CD4-positive, alpha-beta T cell treated with Interferon alpha-2 for 1 hour (primary cell): ENCODE measurements at regions not wholly inside any gene's neighbourhood (a gene's known extent, or its start where the extent isn't known, plus 50 kb on each side); places are given as distances from the start of the nearest gene placed in this dataset.
"Not testable (repeated sequence)": the region's sequence is repeated elsewhere in the genome, so short reads cannot be mapped to it uniquely, and the experiment has no call there.

Experiments
- DNase-seq, 2 donors: peaks; one replicate each; pipeline ENCODE4 v3.0.0-alpha.2; 2020 to 2022

DNA sequence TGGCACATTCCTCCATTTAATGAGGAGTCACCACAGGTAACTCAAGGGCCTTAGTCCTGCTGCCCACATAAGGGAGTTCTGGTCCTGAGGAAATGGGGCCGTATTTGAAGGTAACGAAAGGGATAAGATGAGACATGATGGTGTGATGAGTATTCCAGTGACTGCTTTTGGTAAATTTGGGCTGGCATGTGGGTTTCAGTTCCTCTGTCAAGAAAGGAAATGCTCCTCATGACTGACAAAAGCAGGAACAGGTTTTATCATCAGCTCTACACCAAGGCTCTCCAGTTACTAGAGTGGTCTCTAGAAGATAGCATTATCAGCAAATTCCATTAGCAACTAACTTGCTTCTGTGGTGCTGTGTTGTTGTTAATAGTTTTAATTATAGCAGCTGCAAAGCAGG is 161.8 kb upstream of the PTPN20 start:
- peak in 1 of 2 donors; percentile 1 for DNase-seq

DNA sequence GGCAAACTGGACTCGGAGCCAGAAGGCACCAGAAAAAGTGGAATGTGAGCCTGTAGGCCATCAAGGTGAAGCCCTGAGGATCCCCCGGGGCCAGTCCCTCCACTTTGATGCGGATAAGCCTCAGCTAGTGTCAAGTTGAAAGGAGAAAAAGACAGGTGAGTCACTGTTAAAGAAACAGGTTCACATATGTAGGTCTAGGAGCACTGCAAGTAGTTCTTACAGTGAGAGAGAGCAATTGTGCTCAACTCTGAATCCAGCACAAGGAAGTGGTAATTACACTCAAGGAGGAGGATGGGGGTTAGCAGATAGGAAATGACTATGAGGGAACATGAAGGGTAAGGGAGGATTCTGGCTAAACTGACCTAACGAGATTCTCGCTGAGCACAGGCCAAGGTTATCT is 157.5 kb upstream of the PTPN20 start:
- DNase-seq = not testable (repeated sequence)

- DNase-seq = not testable (repeated sequence)
Measured at GRCh38 chr10:46761471-46761870, 149.8 kb upstream of the PTPN20 start.

DNA sequence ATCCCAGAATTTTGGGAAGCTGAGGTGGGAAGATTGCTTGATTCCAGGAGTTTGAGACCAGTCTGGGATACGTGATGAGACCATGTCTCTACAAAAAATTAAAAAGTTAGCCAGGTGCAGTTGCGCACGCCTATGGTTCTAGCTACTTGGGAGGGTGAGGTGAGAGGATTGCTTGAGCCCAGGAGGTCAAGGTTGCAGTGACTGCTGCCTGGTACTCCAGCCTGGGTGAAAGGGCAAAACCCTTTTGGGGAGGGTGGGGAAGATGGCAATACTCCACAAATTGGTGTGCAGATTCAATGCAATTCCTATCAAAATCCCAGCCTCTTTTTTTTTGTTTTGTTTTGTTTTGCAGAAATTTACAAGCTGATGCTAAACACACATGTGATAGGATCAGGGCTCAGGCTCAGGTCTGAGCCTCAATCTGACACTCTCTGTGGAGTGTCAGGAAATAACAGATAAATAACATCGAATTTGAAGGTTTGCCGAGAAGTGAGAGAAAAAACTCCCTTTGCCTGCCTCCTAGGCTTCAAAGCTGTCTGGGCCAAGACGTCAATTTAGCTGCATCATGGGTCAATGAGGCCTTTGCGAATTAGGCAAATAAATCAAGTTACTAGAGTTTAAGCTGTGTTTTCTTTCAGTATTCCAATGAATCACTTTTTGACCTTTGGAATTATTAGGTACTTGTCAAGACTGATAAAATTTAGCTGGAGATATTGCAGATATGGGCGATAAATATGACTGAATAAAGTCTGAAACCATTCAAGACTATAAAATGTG is 142.5 kb upstream of the PTPN20 start:
- DNase-seq = not testable (repeated sequence)

GRCh38 chr10:46773178-46773896 is 137.9 kb upstream of the PTPN20 start:
- not testable (repeated sequence) for DNase-seq

DNA sequence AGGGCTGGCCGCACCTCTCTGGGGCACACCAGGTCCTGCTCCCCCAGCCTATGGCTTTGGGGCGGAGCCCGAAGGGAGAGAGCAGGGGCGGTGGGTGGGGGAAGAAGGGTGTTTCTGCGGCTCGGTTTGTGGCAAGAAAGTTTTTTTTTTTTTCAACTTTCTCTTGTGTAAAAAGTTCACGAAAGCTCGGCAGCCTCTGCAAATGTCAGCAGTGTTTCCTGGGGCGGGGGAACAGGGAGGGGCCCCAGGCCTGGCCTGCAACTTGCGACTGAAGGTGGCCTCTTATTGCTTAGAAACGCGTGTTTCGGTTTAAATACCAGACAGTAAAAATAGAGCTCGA is 137.4 kb upstream of the PTPN20 start:
- DNase-seq = peak; percentile 4 to 23

DNA sequence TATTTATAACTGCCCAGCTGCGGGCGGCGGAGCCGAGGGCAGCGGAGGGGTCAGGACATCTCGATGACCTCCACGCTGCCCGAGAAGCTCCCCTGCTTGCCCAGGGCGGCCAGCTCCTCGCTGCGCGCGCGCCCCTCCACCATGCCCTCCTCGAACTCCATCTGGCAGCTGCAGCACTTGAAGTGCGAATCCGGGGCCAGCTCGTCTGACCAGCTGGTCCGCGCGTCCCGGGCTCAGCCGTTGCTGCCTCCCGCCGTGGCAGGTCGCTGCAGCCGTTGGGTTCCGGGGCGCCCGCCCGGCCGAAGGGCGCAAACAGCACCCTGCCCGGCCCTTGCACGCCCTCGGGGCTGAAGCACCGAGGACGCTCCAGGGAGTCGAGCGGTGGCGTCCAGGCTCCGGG is 136.9 kb upstream of the PTPN20 start:
- not testable (repeated sequence) for DNase-seq

DNA sequence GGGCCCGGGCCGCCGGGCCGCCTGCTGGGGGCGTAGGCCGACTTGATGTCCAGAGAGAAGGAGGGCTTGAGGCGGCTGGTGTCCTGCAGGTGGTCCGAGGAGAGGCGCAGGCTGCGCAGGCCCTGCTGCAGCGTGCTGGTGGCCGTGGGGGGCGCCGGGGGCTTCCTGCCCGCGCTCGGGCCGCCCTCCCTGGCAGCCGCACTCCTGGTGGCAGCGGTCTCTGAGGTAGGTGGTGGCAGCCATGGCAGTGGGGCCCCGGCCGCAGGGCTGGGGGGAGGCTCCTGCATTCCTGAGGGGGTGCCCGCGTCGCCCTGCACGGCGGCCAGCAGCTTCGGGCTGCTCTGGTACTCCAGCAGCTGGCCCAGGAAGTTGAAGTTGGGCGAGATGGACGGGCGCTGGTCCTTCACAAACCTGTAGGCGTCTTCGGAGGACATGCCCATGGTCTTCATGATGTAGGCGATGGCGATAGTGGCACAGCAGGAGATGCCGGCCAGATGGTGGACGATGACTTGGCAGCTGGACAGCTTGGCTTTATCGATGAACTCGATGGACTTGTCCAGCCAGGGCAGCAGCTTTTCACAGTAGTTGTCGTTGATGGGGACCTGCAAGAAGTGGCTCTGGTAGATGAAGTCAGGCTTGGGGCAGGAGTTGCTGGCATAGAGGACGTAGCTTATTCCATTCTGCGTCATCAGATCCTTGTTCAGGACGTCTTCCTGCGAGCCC is 136.1 kb upstream of the PTPN20 start:
- DNase-seq = not testable (repeated sequence)

DNA sequence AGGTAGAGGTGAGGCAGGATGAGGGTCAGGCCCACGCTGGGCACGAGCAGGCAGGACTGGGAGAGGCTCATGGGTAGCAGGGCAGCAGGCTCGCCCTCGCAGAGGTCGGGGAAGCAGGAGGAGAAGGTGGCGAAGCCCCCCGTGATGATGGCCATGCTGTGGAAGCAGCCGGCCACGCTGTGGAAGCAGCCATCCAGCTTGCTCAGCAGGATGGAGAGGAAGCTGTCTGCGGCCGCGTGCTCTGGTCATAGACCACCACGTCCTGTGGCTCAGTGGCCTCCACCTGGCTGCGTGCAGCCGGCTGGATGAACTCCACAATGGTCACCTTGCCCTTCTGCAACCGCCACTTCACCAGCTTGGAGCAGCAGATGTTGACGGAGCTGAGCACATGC is 135.6 kb upstream of the PTPN20 start:
- not testable (repeated sequence) for DNase-seq

DNA sequence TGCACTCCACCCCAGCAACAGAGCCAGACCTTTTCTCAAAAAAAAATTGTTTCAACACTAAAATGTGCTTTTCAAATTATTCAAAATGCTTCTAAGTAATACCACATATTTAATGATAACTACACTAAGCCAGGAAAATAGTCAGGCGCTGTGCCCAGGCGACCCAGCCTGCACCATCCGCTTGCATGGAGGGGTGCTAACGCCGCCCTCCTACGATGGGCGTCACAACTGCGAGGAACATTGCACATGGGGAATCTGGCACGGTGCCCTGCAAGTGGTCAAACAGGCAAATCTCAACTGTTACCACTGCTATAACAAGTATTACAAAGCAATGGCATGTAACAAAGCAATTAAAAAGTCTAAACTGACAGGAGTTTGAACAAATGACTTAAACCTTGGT is 131.7 kb upstream of the PTPN20 start:
- not testable (repeated sequence) for DNase-seq

GRCh38 chr10:46780164-46780563 is 131.1 kb upstream of the PTPN20 start:
- DNase-seq = not testable (repeated sequence)

GRCh38 chr10:46781001-46781400 is 130.2 kb upstream of the PTPN20 start:
- DNase-seq = not testable (repeated sequence)

DNA sequence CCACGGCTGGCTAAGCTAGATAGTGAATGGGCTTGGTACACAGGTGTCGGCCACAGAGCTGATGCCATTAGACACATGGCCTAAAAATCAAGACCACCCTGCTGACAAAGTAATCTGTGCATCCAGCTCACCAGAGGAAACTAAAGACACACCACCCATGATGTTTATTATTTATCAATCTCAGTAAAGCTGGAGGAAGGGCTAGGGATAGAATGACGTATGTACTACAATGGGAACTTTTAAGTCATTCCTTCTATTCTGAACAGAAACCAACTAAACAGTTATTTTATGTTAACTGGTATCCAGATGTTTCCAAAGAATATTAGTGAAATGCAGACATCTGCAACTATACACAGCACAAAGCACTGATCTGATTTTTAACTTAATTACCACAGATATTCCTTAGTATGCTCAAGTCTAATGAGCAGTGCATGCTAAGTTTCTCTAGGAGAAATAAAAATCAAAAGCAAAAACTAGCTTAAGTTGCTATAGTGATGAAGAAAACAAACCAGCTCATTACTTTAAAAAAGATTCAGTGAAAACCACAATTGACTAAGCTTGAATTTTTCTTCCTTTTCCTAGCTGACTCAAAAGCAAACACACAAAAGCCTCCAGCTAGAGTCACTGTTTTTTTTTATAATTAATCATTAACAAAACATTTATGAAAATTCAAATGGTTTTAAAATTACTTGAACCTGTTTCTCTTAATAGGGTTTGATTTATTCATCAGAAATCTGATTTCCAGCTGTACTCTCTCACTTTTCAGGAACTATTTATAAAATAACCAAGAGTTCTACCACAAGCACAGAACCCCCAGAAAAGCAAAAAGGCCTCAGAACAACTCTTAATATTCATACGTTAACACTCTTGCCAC is 129.0 kb upstream of the PTPN20 start:
- not testable (repeated sequence) for DNase-seq

DNA sequence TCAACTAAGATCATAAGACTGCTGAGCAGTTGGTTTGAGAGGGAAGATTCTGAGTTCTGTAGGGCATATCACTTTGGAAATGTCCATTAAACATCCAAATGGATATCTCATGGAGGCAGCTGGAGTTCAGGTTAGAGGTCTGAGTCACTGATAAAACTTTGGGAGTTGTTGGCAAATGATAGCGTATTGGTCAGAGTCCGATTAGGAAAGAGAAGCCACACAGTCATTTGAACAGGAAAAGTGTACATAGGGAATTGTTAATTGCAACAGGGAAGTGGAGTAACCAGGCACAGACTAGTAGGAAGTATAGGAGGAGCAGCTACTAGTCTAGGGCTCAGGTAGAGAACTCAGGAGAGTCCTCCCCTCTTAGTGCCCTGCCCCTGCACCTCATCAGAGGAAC is 126.6 kb upstream of the PTPN20 start:
- DNase-seq = not testable (repeated sequence)

GRCh38 chr10:46786125-46786517 is 125.1 kb upstream of the PTPN20 start:
- not testable (repeated sequence) for DNase-seq

GRCh38 chr10:46786518-46787320 is 124.5 kb upstream of the PTPN20 start:
- DNase-seq = peak; percentile 27 to 63

DNA sequence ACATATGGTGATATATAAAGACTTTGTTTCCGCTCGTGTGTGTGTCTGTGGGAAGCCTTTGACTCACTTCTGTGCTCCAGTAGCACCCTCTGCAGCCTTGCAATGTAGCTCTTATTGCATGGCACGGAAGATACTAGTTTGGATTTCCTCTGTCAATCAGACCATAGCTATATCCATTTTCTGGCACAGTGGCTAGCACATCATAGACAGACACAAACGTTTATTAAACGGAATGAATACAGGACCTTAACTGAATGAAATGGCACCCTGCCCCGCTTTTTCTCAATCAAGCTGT is 124.0 kb upstream of the PTPN20 start:
- DNase-seq = peak; percentile 10 to 26

- DNase-seq = not testable (repeated sequence)
Measured at GRCh38 chr10:46792657-46793357, 118.4 kb upstream of the PTPN20 start.

- not testable (repeated sequence) for DNase-seq
Measured at GRCh38 chr10:46796351-46796750, 114.9 kb upstream of the PTPN20 start.

- not testable (repeated sequence) for DNase-seq
Measured at GRCh38 chr10:46802010-46802409, 109.2 kb upstream of the PTPN20 start.

DNA sequence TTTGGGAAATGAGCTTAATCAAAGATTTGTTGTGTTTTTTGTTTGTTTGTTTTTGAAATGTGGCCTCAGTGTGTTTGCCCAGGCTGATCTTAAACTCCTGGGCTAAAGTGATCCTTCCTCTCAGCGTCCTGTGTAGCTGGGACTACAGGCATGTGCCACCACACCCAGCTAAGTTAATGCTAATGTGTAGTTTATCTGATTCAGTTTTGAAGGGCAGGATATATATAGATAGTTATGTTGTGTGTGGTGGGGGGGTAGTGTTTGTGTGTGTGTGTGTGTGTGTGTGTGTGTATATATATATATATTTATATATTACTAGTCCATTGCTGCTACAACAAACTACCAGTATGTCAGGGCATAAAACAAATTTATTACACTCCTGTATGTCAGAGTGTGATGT is 108.1 kb upstream of the PTPN20 start:
- DNase-seq = not testable (repeated sequence)
